NT2/D1 (cell line): ENCODE measurements at regions not wholly inside any gene's neighbourhood (a gene's known extent, or its start where the extent isn't known, plus 50 kb on each side); places are given as distances from the start of the nearest gene placed in this dataset.

Experiments
- SUZ12 ChIP-seq: IDR thresholded peaks from 2 replicates; pipeline ENCODE4 v1.6.1; 2011; ENCODE audit not compliant: insufficient read length, insufficient read depth; ENCODE audit errors: extremely low read depth
- YY1 ChIP-seq: IDR thresholded peaks from 2 replicates; pipeline ENCODE4 v1.6.1; 2011; ENCODE audit not compliant: insufficient read length, insufficient read depth
- ZNF274 ChIP-seq: IDR thresholded peaks from 2 replicates; pipeline ENCODE4 v1.6.1; 2011; ENCODE audit warnings: mild to moderate bottlenecking, low read depth, low read length

GRCh38 chr15:26242565-26243071 is 379.5 kb upstream of the ATP10A start:
- no peak for TF ChIP-seq ZNF274
- TF ChIP-seq SUZ12, result no peak
- no peak for TF ChIP-seq YY1
